Activated T-cell treated with anti-CD3 and anti-CD28 coated beads for 4 hours (primary cell): ENCODE measurements at regions not wholly inside any gene's neighbourhood (a gene's known extent, or its start where the extent isn't known, plus 50 kb on each side); places are given as distances from the start of the nearest gene placed in this dataset.

Experiments
- DNase-seq: peaks from one replicate; pipeline ENCODE4 v3.0.0-alpha.2; 2020

DNA sequence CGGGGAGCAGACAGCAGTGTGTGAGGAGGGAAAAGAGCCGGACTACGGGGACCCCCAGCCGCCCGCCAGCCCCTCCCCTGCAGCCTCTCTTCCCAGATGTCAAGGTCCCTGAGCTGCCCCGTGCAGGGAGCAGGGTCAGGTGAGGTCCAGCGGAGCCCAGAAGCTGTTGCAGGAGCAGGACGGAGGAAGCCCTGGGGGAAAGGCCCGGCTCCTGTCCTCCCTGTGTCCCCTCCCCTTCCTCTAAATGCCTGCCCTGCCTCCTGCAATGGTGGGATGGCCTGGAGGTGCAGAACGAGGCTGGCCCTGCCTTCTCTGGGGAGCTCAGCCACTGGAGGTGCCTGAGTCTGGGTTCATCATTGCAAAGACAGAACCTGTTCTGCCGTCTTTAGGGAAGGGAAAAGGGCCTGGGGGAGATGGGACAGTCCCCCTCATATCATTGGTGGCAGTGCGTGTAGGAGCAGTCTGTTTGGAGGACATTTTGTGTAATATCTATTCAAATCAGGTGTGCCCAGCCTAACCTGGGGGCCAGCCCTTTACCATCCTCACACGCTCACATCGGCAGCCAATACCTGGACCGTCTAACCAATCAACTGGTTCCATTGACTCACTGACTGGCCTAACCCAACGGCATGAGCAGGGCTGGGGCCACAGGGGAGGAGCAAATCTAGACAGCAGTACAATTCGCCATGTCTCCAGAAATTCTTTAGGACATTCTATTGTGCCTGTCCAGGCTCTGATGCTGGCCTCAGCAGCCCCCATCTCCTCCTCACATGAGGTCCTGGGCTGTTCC is 364.1 kb upstream of the SFSWAP start:
- DNase-seq = no peak

DNA sequence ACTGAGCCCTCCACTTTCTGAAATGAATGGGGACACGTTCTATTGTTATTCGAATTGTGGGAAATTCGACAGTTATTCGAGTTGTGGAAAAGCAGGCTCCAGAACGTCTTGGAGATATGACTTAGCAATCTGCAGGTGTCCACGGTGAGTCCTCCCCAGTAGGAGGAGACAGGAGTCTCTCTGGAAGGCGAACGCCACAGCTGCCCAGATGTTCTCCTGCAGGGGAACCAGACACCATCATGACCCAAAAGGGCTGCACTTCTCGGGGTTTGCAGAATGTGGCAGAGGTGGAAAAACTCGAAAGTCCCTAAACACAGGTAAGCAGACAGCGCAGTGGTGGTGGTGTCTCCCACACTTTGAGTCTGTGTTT is 363.6 kb upstream of the SFSWAP start:
- no peak for DNase-seq

DNA sequence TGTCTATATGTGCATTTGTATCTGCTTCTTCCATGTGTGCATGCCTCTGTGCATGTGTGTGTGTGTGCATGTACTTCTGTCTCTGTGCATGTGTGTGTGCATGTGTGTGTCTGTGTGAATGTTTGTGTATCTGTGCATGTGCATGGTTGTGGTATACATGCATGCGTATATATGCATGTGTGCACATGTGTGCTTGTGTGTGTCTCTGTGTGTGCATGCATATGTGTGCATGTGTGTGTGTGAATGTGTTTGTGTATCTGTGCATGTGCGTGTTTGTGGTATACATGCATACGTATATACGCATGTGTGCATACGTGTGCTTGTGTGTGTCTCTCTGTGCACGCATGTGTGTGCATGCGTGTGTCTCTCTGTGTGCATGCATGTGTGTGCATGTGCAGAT is 363.2 kb upstream of the SFSWAP start:
- no peak for DNase-seq

DNA sequence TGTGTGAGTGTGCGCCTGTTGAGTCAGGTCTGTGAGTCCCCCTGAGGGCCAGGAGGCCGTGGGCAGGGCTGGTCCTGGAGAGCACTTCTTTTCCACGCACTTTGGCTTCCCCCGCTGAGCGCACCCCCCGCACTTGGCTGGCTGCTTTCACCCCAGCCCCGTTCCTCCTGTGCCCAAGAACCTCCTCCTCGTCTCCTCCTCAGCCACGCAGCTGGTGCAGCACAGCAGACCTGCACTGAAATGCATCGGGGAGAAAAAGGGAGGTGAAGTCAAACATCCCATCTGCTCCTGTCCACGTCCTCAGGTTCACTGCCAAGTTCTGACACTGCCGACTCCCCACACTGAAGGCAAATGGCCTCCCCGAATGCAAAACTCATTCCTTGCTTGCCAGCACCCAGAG is 362.7 kb upstream of the SFSWAP start:
- no peak for DNase-seq

DNA sequence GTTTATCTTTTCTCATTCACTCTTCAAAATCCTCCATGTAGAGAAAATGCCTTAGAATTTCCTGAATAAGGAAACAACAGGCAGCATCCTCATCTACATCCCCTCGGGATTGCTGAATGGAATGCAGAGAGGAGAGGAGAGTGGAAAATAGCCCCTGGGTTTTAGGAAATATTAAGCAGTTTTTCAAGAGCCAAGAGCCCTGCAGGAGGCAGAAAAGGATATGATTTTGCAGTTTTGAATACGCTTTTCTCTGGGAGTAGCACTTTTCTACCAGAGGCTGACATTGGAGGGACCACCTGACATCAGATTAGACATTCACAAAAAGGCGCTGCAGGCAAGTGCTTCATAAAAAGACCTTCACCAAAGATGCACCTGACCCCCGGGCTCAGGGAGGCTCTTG is 362.2 kb upstream of the SFSWAP start:
- DNase-seq = no peak

DNA sequence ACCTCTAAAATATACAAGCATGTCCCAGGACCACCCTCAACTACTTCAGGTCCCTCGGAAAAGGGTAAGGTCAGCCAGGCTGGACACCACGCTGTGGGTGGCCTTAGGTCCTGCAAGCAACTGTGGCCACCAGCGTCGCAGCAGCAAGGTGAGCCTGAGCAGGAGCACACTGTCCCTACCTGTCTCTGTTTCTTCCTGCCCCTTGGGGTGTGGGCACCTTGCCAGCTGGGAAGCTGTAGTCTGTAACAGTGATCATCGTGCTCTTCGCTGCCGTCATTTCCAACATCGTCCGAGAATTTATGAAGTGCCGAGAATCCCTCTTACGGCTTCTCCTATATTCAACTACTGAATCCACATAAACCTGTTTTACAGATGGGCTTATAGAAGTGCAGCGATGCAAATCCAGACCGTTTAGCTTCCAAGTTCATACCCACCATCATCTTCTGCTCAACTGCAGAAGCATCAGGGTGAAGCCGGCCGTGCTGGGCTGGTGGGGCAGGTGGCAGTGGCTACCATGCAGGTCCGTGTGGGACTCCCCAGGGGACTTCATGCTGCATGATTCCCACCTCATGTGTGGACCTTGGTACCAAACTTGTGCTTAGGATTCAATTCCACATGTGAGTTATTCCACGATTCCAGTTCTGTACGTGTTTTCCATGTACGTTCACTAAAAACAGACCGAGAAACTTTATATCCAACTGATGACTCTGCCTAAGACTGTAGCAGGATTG is 361.3 kb upstream of the SFSWAP start:
- no peak for DNase-seq

DNA sequence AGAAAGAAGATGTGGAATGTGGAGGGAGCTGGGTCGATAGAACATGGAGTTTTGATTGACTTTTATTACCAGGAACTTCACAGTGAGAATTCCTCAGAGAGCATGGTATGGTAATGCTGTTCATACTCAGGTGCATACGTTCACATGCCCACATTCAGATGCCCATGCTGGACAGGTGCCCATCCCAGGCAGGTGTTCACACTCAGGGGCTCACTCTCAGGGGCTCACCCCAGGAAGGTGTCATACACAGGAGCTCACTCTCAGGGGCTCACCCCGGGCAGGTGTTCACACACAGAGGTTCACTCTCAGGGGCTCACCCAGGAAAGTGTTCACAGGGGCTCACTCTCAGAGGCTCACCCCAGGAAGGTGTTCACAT is 360.0 kb upstream of the SFSWAP start:
- DNase-seq = no peak

DNA sequence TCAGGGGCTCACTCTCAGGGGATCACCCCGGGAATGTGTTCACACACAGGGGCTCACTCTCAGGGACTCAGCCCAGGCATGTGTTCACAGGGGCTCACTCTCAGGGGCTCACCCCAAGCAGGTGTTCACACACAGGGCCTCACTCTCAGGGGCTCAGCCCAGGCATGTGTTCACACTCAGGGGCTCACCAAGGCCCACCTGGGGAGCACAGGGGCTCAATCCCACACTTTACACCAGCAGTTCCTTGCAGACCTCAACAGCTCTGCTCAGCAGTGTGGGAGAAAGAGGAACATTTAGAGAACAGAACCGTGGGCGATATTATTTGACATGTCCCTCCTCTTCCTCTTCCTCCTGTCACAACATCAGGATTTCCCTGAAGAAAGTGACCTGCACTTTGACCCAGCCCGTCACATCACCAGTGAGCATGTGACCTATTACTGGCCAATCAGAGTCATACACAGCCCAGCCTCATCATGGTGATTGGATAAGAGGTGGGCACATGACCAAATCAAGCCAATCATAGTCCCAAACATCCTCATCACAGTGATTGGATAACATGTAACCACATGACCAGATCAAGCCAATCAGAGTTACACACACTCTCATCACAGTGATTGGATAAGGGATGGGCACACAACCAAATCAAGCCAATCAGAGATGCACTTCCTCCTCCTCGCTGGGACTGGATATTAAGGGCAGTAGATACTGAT is 359.4 kb upstream of the SFSWAP start:
- DNase-seq = no peak

DNA sequence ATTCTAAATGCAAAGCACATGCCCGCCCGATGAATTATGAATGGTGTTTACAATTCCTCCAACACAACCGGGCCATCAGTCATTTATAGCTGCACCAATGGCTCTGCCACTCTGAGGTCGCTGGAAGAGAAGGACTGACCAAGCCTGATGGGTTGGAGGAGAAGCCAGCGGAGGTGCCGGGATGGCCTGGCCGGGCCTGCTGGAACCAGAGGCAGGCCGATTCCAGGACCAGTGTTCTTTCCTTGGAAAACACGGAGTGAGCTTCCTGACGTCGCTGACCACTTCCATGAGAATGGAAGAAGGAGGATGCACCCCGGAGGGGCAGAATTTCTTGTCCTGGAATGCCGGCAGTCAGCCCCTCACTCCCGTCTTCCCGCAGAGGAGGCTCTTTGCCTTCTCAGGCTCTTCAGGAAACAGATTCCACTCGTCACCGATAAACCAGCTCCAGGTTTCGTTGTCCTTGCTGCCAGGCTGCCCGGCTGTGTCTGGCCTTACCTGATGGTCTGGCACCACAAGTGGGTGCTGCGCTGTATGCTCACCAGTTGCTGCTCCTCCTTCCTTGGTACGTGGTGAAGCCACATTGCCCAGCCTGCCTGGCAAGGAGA is 358.5 kb upstream of the SFSWAP start:
- DNase-seq = no peak

DNA sequence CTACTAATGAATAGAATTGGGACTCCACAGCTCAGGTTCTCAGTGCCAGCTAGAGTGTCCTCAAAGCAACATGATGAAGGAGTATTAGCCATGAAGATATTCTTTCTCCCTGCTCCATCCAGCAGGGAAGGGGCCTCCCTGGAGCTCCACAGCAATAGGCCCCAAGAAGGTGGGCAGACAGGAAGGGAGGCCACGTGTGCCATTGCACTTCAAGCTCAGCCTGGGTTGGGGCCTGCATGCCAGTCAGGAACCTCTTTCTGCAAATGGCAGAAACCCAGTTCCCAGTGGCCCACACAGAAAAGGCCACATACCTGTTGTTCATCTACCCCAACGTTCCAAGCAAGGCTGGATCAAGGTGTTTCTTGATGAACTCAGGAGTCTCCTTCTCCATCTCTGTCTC is 357.5 kb upstream of the SFSWAP start:
- no peak for DNase-seq

DNA sequence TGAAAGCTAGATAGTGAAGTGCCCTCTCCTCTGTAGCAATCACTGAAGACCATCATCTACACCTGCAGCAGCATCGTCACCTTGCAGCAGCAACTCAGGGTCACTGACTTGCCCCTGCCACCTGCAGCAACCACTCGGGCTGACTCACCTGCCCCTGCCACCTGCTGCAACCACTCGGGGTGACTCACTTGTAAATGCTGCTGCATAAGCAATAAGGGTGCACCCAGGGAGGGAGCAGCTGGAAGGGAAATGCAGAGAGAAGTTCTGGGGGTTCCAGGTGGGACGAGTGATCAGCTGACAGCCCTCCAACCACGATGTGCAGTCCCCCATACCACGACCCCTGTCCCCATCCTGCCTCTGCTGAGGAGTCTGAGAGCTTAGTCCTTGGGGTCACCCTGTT is 357.1 kb upstream of the SFSWAP start:
- DNase-seq = no peak

DNA sequence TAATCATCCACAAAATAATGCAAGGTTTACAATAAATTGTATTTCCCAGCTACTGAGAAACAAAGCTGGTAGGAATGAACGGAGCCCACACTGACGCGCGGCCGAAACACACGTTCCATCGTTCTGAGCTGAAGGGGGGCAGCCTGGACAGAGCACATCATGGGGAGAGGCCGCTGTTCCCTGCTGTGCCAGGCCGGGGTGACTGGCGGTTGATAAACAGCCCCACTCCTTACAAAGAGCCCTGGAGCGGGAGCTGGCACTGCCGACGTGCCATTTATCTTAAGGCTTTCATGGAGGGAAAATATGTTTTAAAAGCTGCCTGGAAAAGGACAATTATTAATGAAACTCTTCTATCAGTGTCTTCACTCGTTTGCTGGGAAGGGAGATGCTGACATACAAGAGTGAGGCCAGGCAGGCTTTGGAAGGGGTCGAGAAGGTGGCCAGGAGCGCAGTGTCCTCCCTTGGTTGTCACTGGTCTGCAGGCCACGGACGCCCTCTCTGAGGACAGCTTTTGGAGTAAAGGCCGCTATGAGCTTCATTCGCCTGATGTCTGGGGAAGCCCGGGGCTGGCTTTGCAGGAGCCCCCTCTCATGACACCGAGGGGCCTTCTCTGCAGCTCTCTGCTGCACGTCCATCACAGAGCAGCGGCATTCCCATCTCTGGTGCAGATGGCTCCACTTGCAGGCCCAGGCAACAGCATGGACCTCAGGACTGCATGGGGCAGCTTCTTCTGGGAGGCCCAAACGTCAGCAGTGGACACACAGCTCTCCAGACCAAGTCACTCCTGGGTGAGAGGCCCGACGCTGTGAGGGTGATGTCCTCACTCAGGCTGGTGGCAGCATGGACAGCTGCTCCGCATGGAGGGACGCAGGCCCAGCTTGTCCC is 355.3 kb upstream of the SFSWAP start:
- DNase-seq = no peak

DNA sequence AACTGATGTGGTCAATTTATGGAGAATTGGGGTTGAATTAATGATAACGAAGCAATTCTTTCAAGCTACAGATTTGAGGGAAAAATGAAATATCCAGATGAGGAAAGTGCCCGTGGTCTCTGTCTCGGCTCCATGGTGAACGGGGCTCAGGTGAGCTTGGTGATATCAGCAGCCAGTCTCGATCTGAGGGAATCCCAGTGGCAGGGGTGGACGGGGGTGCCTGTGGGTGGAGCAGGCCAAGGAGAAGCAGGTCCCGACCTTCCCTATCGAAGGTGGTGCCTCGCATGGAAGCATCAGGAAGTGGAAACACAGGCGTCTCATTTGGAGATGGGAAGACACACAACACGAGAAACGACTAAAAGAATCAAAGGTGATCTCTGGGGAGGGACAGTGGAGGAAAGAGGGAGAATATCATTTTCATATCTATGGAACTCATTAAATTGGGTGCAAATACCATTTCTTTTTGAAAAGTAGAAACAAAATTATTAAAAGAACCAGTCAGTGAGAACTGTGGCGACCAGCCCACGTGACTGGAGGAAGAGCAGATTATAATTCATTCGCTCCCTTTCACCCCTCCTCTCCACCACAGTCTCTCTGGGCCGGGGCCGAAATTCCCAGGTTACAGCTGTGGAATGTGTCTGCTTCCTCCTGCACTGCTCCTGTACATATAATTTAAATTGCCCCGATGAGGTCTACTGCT is 354.3 kb upstream of the SFSWAP start:
- DNase-seq = no peak

DNA sequence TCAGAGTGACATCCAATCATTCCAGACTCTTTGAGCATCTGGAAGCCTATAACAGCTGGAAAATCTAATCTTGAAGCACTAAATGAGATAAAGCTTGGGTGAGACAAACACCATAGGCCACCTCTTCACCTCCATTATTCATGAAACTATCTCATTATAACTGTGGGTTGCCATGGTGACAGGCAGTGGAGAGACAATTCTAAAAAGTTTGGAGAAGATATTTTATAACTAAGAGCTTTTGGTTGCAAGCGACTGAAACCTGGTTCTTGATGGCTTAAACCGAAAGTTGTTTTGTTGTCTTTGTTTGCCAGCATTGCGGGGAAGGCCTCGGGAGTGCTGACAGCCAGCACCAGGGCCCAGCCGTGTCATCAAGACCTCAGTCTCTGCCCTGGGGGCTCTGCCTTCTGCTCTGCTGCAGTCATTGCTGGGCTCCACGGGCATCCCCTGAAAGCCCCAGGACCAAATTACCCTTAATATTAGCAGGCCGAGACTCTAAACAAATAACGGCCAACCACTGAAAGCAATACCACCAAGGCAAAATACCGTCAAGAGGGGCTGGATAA is 353.6 kb upstream of the SFSWAP start:
- no peak for DNase-seq

DNA sequence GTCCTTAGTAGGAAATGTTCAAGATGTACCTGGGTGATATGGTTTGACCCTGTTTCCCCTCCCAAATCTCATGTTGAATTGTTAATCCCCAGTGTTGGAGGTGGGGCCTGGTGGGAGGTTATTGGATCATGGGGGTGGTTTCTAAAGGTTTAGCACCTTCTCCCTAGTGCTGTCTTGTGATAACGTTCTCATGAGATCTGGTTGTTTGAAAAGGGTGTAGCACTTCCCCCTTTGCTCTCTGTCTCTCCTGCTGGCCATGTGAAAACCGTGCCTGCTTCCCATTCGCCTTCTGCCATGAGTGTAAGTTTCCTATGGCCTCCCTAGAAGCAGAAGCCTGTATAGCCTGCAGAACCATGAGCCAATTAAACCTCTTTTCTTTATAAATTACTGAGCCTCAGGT is 353.0 kb upstream of the SFSWAP start:
- DNase-seq = no peak

DNA sequence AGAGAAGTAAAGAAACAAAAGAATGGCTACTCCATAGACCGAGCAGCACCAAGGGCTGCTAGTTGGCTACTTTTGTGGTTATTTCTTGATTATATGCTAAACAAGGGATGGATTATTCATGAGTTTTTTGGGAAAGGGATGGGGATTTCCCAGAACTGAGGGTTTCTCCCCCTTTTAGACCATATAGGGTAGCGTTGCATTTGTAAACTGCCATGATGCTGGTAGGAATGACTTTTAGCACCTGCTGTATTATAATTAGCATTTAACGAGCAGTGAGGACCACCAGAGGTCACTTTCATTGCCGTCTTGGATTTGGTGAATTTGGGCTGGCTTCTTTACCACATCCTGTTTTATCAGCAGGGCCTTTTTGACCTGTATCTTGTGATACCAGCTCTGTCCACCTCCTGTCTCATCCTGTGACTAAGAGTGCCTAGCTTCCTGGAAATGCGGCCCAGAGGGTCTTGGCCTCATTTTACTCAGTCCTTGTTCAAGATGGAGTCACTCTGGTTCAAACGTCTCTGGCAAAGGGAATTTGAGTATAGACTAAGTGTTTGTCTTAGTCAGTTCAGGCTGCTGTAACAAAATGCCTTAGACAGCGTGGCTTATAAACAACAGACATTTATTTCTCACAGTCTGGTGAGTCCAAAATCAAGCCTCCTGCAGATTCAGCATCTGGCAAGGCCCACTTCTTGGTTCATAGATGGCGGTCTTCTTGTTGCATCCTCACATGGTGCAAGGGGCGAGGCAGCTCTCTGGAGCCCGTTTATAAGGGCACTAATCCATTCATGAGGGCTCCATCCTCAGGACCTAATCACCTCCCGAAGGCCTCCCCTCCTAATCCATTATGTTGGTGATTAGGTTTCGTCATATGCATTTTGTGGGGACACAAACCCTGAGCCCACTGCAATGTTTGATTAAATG is 348.3 kb upstream of the SFSWAP start:
- DNase-seq = no peak

DNA sequence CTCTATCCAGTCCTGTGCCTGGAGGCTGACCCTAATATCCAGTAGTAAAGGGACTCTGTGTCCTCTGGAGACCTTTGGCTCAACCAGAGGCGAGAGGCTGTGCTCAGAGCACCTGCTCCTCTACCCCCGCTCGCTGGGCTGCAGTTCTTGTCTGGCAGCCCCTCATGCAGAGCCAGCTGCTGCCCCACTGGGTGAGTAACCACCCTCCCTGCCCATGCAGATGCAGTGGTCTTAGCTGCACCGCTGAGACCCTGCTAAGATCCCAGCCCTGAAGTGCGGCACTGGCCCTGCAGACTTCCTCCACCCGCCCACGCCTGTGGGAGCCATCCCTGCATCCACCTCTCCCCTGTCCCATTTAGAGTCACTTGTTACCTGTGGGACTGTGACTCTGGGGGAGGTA is 347.5 kb upstream of the SFSWAP start:
- DNase-seq = no peak

DNA sequence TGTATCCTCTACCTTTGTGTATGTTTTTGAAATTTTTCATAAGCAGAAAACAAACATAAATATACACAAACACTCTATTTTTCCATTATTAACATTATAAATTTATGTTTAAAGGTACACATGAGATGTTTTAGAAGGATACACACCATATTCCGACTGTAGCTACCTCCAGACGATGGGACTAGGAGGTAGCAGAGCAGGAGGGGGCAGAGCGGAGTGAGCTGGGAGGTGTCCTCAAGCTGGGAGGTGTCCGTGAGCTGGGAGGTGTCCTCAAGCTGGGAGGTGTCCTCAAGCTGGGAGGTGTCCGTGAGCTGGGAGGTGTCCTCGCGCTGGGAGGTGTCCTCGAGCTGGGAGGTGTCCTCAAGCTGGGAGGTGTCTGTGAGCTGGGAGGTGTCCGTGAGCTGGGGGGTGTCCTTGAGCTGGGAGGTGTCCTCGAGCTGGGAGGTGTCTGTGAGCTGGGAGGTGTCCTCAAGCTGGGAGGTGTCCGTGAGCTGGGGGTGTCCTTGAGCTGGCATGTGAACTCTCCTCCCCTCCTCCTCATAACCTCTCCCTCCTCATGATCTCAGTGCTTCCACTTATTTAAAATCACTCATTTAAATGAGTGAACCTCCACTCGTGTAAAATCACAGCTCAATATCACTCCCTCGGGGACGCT is 346.9 kb upstream of the SFSWAP start:
- DNase-seq = no peak

DNA sequence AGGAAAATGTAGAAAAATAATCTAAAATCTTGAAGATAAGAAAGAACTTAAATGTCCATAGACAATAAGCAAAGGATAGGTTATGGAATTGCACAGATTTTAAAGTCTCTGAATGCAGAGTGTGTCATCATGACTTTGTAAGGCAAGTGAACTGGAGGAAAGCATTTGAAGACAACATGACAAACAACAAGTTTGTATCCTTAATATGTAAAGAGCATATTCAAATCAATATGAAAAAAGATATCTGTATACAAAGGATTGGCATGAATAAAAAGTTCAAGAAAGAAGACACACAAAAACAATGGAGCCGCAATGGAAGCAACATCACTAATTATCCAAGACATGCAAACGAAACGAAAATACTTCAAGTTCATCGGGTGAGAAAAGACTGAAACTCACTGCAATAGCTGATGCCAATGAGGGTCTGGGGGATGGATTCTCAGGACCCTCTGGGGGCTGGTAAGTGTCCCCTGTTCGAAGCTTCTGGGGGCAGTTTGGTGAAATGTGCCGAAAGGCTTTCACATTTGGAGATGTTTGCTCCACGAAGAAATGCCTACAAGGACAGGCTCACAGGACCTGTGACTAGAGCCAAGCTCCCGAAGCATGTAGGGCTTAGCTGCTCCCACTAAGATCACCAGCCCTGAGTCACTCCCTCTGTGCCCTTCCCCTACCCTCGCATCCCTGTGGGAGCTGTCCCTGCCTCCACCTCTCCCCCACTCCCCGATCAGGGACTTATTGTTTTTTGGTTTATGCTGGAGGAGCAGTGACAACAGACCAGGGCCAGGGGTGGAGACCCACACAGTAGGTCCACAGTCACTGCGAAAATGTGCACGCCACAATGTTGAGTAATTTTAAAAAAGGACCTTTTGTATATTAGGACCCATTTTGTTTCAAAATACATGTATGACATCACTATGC is 345.7 kb upstream of the SFSWAP start:
- no peak for DNase-seq
